ENCODE measurements at regions not wholly inside any gene's neighbourhood (a gene's known extent, or its start where the extent isn't known, plus 50 kb on each side); places are given as distances from the start of the nearest gene placed in this dataset.
"Not testable (repeated sequence)": the region's sequence is repeated elsewhere in the genome, so short reads cannot be mapped to it uniquely, and the experiment has no call there.

- DNase-seq (ENCODE audit: low spot score): no peak
Measured at GRCh38 chr6:140772576-140772975, 1360.1 kb upstream of the GJE1 start.

GRCh38 chr6:140768133-140768532 lies 1364.6 kb upstream of the GJE1 start:
- no peak for DNase-seq (ENCODE audit: low spot score)

GRCh38 chr6:140766999-140767398 lies 1365.7 kb upstream of the GJE1 start:
- DNase-seq (ENCODE audit: low spot score): no peak

GRCh38 chr6:140758169-140758877 lies 1374.4 kb upstream of the GJE1 start:
- DNase-seq (ENCODE audit: low spot score): no peak

- DNase-seq (ENCODE audit: low spot score): no peak
Measured at GRCh38 chr6:140752234-140752633, 1377.8 kb upstream of the CITED2 start.

GRCh38 chr6:140747114-140747513 lies 1372.7 kb upstream of the CITED2 start:
- DNase-seq (ENCODE audit: low spot score): no peak

- no peak for DNase-seq (ENCODE audit: low spot score)
Measured at GRCh38 chr6:140744659-140745320, 1370.3 kb upstream of the CITED2 start.

GRCh38 chr6:140736231-140736630 lies 1361.8 kb upstream of the CITED2 start:
- no peak for DNase-seq (ENCODE audit: low spot score)

GRCh38 chr6:140732991-140733390 lies 1358.5 kb upstream of the CITED2 start:
- DNase-seq (ENCODE audit: low spot score): no peak

- no peak for DNase-seq (ENCODE audit: low spot score)
Measured at GRCh38 chr6:140732155-140732554, 1357.7 kb upstream of the CITED2 start.

- no peak for DNase-seq (ENCODE audit: low spot score)
Measured at GRCh38 chr6:140731741-140732140, 1357.3 kb upstream of the CITED2 start.

- no peak for DNase-seq (ENCODE audit: low spot score)
Measured at GRCh38 chr6:140729521-140729920, 1355.1 kb upstream of the CITED2 start.

GRCh38 chr6:140718021-140718420 lies 1343.6 kb upstream of the CITED2 start:
- no peak for DNase-seq (ENCODE audit: low spot score)

GRCh38 chr6:140713495-140713894 lies 1339.0 kb upstream of the CITED2 start:
- no peak for DNase-seq (ENCODE audit: low spot score)

GRCh38 chr6:140711019-140711613 lies 1336.7 kb upstream of the CITED2 start:
- DNase-seq (ENCODE audit: low spot score): no peak

GRCh38 chr6:140708441-140708840 lies 1334.0 kb upstream of the CITED2 start:
- no peak for DNase-seq (ENCODE audit: low spot score)

GRCh38 chr6:140704008-140704407 lies 1329.6 kb upstream of the CITED2 start:
- DNase-seq (ENCODE audit: low spot score): not testable (repeated sequence)

GRCh38 chr6:140697585-140697984 lies 1323.1 kb upstream of the CITED2 start:
- DNase-seq (ENCODE audit: low spot score): no peak

GRCh38 chr6:140684776-140685550 lies 1310.5 kb upstream of the CITED2 start:
- DNase-seq (ENCODE audit: low spot score): no peak

- no peak for DNase-seq (ENCODE audit: low spot score)
Measured at GRCh38 chr6:140677781-140678528, 1303.5 kb upstream of the CITED2 start.

- no peak for DNase-seq (ENCODE audit: low spot score)
Measured at GRCh38 chr6:140671926-140672325, 1297.5 kb upstream of the CITED2 start.

- DNase-seq (ENCODE audit: low spot score): no peak
Measured at GRCh38 chr6:140670021-140670420, 1295.6 kb upstream of the CITED2 start.

All from D341Med (cell line).